ENCODE measurements at regions not wholly inside any gene's neighbourhood (a gene's known extent, or its start where the extent isn't known, plus 50 kb on each side); places are given as distances from the start of the nearest gene placed in this dataset.

DNA sequence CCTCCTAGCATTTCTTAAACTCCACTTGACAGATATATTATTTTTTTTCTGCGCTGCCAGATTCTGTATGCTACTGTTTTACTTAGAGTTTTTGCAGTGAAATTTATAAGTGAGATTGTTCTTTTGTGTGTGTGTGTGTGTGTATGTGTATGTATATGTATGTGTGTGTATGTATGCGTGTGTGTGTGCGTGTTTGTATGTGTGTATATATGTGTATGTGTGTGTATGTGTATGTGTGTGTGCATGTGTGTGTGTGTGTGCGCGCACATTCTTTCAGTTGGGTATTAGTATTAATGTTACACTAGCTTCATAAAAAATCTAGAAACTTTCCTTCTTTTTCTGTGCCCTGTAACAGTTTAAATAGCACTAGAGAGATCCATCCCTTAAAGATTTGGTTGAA, 152.6 kb upstream of the CSF3R start:
- TF ChIP-seq, protein P1, sequence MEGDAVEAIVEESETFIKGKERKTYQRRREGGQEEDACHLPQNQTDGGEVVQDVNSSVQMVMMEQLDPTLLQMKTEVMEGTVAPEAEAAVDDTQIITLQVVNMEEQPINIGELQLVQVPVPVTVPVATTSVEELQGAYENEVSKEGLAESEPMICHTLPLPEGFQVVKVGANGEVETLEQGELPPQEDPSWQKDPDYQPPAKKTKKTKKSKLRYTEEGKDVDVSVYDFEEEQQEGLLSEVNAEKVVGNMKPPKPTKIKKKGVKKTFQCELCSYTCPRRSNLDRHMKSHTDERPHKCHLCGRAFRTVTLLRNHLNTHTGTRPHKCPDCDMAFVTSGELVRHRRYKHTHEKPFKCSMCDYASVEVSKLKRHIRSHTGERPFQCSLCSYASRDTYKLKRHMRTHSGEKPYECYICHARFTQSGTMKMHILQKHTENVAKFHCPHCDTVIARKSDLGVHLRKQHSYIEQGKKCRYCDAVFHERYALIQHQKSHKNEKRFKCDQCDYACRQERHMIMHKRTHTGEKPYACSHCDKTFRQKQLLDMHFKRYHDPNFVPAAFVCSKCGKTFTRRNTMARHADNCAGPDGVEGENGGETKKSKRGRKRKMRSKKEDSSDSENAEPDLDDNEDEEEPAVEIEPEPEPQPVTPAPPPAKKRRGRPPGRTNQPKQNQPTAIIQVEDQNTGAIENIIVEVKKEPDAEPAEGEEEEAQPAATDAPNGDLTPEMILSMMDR (IDR thresholded peaks at IDR 0.05; ENCODE audit: extremely low read depth, missing control alignments) = no peak
- no peak for DNase-seq (ENCODE audit: low spot score)

DNA sequence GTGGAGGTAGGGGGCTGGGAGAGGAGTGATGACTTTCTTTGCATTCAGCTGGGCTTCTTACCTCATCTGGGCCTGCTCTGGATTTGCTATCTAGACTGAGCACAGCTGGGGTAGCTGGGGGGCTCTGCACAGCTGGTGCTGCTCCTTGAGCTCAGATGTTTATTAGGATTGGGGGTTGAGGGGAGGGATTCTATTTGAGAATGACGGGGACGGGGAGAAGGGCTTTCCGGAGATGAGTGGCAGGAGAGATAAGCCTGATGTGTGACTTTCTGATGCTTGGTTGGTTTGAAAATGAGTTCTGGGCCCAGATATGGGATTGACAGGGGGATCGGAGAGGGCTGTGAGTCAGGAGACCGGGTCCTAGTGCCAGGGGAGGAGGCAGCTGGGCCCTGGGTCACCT, 146.1 kb upstream of the CSF3R start:
- DNase-seq (ENCODE audit: low spot score) = no peak
- TF ChIP-seq, protein P1 (IDR thresholded peaks at IDR 0.05; ENCODE audit: extremely low read depth, missing control alignments) = no peak

GRCh38 chr1:36626435-36626834, 143.7 kb upstream of the CSF3R start:
- no peak for DNase-seq (ENCODE audit: low spot score)
- TF ChIP-seq, protein P1 (IDR thresholded peaks at IDR 0.05; ENCODE audit: extremely low read depth, missing control alignments) = no peak

DNA sequence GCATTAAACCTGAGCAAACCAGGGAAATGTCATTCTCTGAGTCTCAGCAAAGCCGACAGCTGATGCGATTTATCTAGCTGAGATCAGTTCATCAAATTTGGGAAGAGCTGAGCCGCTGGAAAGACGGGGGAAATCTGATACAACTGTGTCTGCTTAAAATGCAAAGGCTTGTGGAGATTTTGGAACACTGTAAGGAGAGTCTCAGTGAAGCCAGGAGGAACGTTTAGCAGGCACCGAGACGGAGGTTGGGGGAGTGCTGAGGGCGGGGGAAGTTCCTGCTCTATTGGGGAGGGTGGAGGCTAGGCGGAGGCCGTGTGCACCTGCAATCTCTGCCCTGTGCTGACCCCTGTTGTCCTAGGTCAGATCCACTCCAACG, 143.2 kb upstream of the CSF3R start:
- TF ChIP-seq, protein P1 (IDR thresholded peaks at IDR 0.05; ENCODE audit: extremely low read depth, missing control alignments) = no peak
- no peak for DNase-seq (ENCODE audit: low spot score)

GRCh38 chr1:36625253-36625934, 142.7 kb upstream of the CSF3R start:
- no peak for DNase-seq (ENCODE audit: low spot score)
- TF ChIP-seq, protein P1 (IDR thresholded peaks at IDR 0.05; ENCODE audit: extremely low read depth, missing control alignments) = no peak

DNA sequence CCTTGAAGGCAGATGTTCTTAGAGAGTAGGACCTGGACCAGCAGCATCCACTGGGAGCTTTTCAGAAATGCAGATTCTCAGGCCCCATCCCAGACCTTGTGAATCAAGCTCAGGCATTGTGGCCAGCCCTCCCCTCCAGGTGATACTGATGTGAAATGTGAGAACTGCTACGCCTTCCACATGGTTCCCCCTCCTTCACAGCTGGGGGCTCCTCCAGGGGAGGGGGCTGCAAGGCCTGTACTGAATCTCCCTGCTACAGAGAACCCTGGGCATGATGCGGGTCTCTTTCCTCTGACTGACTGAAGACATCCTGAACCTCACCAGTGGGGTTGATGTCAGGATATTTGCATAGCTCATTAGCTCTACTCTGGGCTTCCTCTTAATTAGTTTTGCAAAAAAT, 141.8 kb upstream of the CSF3R start:
- TF ChIP-seq, protein P1 (IDR thresholded peaks at IDR 0.05; ENCODE audit: extremely low read depth, missing control alignments) = no peak
- DNase-seq (ENCODE audit: low spot score) = no peak

DNA sequence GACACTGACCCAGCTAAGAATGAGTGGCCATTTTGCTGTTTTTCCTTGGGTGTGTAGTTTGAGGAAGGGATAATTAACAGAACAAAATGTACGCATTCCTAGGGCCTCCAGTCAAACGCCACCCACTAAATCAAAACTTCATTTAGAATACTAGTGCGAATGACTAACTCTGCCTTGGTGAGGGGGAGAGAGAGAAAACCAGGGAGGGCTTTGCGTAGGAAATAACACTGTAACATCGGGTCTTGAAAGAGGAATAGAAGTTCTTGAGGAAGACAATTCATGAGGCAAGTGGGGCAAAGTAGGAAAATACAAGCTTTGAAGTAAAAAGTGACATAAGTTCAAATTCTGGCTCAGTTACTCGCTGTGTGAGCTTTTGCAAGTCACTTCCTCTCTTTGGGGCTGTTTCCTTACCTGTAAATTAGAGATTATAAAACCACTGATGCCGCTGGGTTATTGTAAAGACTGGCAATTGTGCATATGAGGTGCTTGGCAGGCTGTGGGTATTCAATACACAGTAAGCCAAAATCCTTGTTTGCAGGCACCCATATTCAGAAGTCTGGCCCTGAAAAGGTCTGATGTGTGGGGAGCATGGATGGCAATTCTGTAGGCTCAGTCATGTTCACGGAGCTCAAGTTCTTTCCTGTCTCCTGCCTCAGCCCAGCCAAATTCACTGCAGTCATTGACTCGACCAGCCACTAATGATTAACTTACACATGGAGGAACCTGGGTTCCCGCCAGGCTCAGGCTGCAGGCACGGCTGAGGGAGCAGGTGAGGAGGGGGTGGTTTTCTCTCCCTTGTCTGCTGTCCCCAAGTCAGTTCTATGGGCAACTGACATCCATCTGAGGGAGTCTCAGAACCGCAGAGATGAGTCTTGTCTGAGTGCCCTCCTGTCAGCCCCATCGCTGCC, 140.3 kb upstream of the CSF3R start:
- TF ChIP-seq, protein P1 (IDR thresholded peaks at IDR 0.05; ENCODE audit: extremely low read depth, missing control alignments) = no peak
- no peak for DNase-seq (ENCODE audit: low spot score)

Data from GM20000 (cell line).